ENCODE measurements at regions not wholly inside any gene's neighbourhood (a gene's known extent, or its start where the extent isn't known, plus 50 kb on each side); places are given as distances from the start of the nearest gene placed in this dataset.

DNA sequence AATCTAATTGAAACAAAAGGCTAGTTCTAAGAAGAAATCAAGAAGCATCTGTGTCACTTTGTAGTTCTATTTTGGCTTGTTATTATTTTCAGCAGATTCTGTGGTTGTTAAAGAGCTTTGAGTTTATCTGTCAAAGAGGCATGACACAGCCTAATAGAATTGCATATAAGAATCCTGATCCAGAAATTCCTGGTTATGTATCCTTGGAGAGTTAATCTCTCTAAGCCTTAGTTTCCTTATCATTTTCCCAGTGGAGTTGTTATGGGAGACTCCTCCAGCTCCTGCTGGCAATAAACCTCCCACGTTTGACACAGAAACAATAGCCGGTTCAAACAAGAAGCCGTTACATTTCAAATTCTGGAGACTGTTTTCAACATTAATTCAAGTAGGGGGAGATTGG, 288.3 kb downstream of the SDHAF3 start:
- TF ChIP-seq, protein P1, sequence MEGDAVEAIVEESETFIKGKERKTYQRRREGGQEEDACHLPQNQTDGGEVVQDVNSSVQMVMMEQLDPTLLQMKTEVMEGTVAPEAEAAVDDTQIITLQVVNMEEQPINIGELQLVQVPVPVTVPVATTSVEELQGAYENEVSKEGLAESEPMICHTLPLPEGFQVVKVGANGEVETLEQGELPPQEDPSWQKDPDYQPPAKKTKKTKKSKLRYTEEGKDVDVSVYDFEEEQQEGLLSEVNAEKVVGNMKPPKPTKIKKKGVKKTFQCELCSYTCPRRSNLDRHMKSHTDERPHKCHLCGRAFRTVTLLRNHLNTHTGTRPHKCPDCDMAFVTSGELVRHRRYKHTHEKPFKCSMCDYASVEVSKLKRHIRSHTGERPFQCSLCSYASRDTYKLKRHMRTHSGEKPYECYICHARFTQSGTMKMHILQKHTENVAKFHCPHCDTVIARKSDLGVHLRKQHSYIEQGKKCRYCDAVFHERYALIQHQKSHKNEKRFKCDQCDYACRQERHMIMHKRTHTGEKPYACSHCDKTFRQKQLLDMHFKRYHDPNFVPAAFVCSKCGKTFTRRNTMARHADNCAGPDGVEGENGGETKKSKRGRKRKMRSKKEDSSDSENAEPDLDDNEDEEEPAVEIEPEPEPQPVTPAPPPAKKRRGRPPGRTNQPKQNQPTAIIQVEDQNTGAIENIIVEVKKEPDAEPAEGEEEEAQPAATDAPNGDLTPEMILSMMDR (IDR thresholded peaks at IDR 0.05; ENCODE audit: insufficient read depth, low read depth, low read length) = no peak
- no peak for TF ChIP-seq EZH2 (IDR thresholded peaks at IDR 0.05; ENCODE audit: insufficient read depth, low read length)

Measured in astrocyte (in vitro differentiated cells and primary cell).